ENCODE measurements at regions not wholly inside any gene's neighbourhood (a gene's known extent, or its start where the extent isn't known, plus 50 kb on each side); places are given as distances from the start of the nearest gene placed in this dataset.

GRCh38 chr2:240191001-240191400 lies 50.5 kb upstream of the OTOS start:
- no peak for TF ChIP-seq L3MBTL2 (conservative IDR thresholded peaks at IDR 0.05)
- TF ChIP-seq BHLHE40 (IDR thresholded peaks at IDR 0.05; ENCODE audit: borderline replicate concordance): no peak
- no peak for TF ChIP-seq ARNT (IDR thresholded peaks at IDR 0.05)
- TF ChIP-seq FOXA1 (IDR thresholded peaks at IDR 0.05): no peak
- TF ChIP-seq LEF1 (IDR thresholded peaks at IDR 0.05; ENCODE audit: borderline replicate concordance): no peak
- no peak for TF ChIP-seq SP1 (IDR thresholded peaks at IDR 0.05)
- no peak for TF ChIP-seq ELF4 (IDR thresholded peaks at IDR 0.05)
- TF ChIP-seq ZNF384 (IDR thresholded peaks at IDR 0.05): no peak
- no peak for TF ChIP-seq FOXM1 (IDR thresholded peaks at IDR 0.05; ENCODE audit: borderline replicate concordance)
- no peak for TF ChIP-seq NFRKB (IDR thresholded peaks at IDR 0.05)
- TF ChIP-seq CTBP1 (IDR thresholded peaks at IDR 0.05; ENCODE audit: borderline replicate concordance): no peak
- no peak for TF ChIP-seq PKNOX1 (IDR thresholded peaks at IDR 0.05)
- no peak for TF ChIP-seq FOXK2 (IDR thresholded peaks at IDR 0.05)
- TF ChIP-seq SUZ12 (IDR thresholded peaks at IDR 0.05): no peak
